ENCODE measurements at regions not wholly inside any gene's neighbourhood (a gene's known extent, or its start where the extent isn't known, plus 50 kb on each side); places are given as distances from the start of the nearest gene placed in this dataset.

GRCh38 chr5:74037321-74037720 is 411.3 kb downstream of the ARHGEF28 start:
- Histone ChIP-seq H3K79me2 (ENCODE audit: control insufficient read depth, insufficient read depth, low read length) (no peaks in the 10 kb centered on the region), H3K9me3 (replicated peaks; ENCODE audit: control insufficient read depth, insufficient read depth, low read length) (no peaks in the 10 kb centered on the region), H3K9ac (replicated peaks; ENCODE audit: extremely low read depth, insufficient read depth, low read length) (no peak overlapping the region), H4K20me1 (replicated peaks; ENCODE audit: control insufficient read depth, extremely low read depth, insufficient read depth, low read length) (no peaks in the 10 kb centered on the region), H3K4me3 (replicated peaks in 1 of 3; ENCODE audit: insufficient read depth in 1 of 3, low read depth in 1 of 3, low read length in 3 of 3) (no peak overlapping the region), H3K27me3 (ENCODE audit: control insufficient read depth in 2 of 2, insufficient read depth in 2 of 2, low read length in 2 of 2) (no peaks in the 10 kb centered on the region), H3K9me1 (replicated peaks; ENCODE audit: control insufficient read depth, extremely low read depth, insufficient read depth, low read length) (no peaks in the 10 kb centered on the region), H3K4me1 (ENCODE audit: control insufficient read depth, extremely low read depth, insufficient read depth, low read length) (peaks cover 2% of the 10 kb centered on the region), H2AFZ (ENCODE audit: low read depth, low read length) (no peak overlapping the region), H3K36me3 (ENCODE audit: control insufficient read depth in 2 of 2, extremely low read depth in 1 of 2, insufficient read depth in 2 of 2, low read length in 2 of 2) (no peaks in the 10 kb centered on the region), H3K4me2 (ENCODE audit: insufficient read depth, low read length) (no peak overlapping the region), H3K27ac (ENCODE audit: insufficient read depth, low read depth, low read length) (no peak overlapping the region)
- TF ChIP-seq MYC (IDR thresholded peaks at IDR 0.05; ENCODE audit: low read depth, low read length): no peak
- TF ChIP-seq FOS (IDR thresholded peaks at IDR 0.05; ENCODE audit: borderline replicate concordance, insufficient read depth, low read length): no peak
- no peak for TF ChIP-seq POLR2AphosphoS5 (IDR thresholded peaks at IDR 0.05; ENCODE audit: insufficient read depth, low read depth, low read length)
- TF ChIP-seq JUN (IDR thresholded peaks at IDR 0.05; ENCODE audit: borderline replicate concordance, insufficient read depth, insufficient read length, low read depth): no peak
- no peak for TF ChIP-seq CTCF (IDR thresholded peaks at IDR 0.05; ENCODE audit: extremely low read depth in 1 of 2, insufficient read depth in 1 of 2, low read depth in 1 of 2, low read length in 2 of 2)
- TF ChIP-seq EZH2 (IDR thresholded peaks at IDR 0.05; ENCODE audit: borderline replicate concordance, low read depth, low read length, severe bottlenecking): no peak
- no peak for TF ChIP-seq POLR2A (IDR thresholded peaks at IDR 0.05; ENCODE audit: low read depth, low read length)
- TF ChIP-seq GATA2 (IDR thresholded peaks at IDR 0.05; ENCODE audit: insufficient read depth, insufficient read length, low read depth, low read length): no peak
- TF ChIP-seq MAX (IDR thresholded peaks at IDR 0.05; ENCODE audit: insufficient read depth, insufficient read length): no peak
- ChIA-PET POLR2A (no interaction called here), CTCF (interaction anchor here (0.9 to 1.2 kb wide), 3 partner anchors 9 to 93 kb away, joined by 3 read pairs; no protein-coding TSS in a partner anchor)
- intact Hi-C loops (cut with micrococcal nuclease): loop anchor here (10.0 kb wide), 1 partner anchor 397 kb away; no protein-coding TSS in a partner anchor
- dilution Hi-C loops (cut with MboI; ENCODE audit: extremely low pct_ligation_motif_present, low sequenced_read_pairs): no loop called here
- no peak for FAIRE-seq
- DNase-seq (ENCODE audit: low read depth, low spot score): no peak
- BruUV-seq (replicated peaks): no TSS peak

Data from endothelial cell of umbilical vein (primary cell).